ENCODE measurements at regions not wholly inside any gene's neighbourhood (a gene's known extent, or its start where the extent isn't known, plus 50 kb on each side); places are given as distances from the start of the nearest gene placed in this dataset.

DNA sequence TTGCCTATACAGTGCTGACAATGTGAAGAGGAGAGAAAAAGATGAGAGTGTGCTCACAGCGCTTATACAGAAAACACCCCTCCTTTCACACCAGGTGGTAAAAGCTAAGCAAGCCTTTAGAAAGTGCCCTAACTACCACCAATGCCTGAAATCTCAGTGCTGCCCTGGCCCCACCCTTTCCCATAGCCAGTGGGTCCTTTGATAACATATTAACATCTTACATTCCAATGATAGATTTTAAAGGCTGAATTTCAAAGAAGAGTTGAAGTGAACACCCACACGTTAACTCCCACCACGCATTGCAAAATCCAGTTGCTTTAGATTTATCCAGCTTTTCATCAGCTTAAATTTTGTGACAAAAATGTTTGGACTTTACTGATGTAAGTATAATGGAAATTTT is 58.1 kb upstream of the SSX2IP start:
- no peak overlapping the region for H2BK5ac ChIP-seq (ENCODE audit: low read length)

DNA sequence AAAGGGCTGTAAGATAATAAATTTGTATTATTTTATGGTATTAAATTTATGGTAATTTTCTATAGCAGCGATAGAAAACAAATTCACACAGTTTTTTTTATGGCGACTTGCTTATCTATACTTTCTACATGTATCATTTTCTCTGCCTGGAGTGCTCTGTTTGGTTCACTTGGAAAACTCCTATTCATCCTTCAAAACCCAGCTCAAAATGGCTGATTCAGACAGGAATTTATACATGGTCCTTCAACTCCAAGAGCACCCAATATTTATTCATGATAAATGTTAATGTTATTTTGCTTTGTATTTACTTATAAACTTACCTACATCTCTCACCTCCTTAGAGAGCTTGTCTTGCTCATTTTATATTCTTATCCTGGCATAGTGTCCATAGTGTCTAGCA is 55.6 kb upstream of the SSX2IP start:
- 100% methylated on average over 1 of the region's 2 CpGs for WGBS (ENCODE audit: extremely low coverage, insufficient coverage, low lambda C conversion rate)
- H3K23ac ChIP-seq (ENCODE audit: low read length): no peak overlapping the region
- H4K5ac ChIP-seq (ENCODE audit: low read length): no peak overlapping the region
- H3K79me1 ChIP-seq (ENCODE audit: low read length): no peaks in the 10 kb centered on the region
- no peaks in the 10 kb centered on the region for H3K36me3 ChIP-seq (ENCODE audit: control insufficient read depth, insufficient read depth, low read length)
- no peak overlapping the region for H2BK15ac ChIP-seq (replicated peaks; ENCODE audit: low read depth)
- H3K4me2 ChIP-seq (ENCODE audit: low read length): no peak overlapping the region
- DNase-seq: no peak
- no peak overlapping the region for H4K8ac ChIP-seq (ENCODE audit: low read depth, low read length)
- no peaks in the 10 kb centered on the region for H3K27me3 ChIP-seq (ENCODE audit: insufficient read depth, low read length, poor library complexity)
- H3K4me1 ChIP-seq (ENCODE audit: control insufficient read depth, low read depth, low read length): no peaks in the 10 kb centered on the region
- H3K9ac ChIP-seq (ENCODE audit: low read length): no peak overlapping the region
- no peak overlapping the region for H2BK120ac ChIP-seq (ENCODE audit: low read depth, low read length)
- no peak overlapping the region for H3K4me3 ChIP-seq (ENCODE audit: low read length)
- H3K18ac ChIP-seq (ENCODE audit: low read length): no peak overlapping the region
- no peak overlapping the region for H3K56ac ChIP-seq (ENCODE audit: low read length)
- H3K79me2 ChIP-seq (ENCODE audit: control insufficient read depth, insufficient read depth, low read length): no peaks in the 10 kb centered on the region
- no peak overlapping the region for H3K27ac ChIP-seq (ENCODE audit: low read depth, low read length)
- no peak overlapping the region for H3K4ac ChIP-seq (ENCODE audit: low read depth, low read length)
- H2BK5ac ChIP-seq (ENCODE audit: low read length): no peak overlapping the region
- H2AK5ac ChIP-seq (ENCODE audit: low read length): no peak overlapping the region

More for the DNA sequence above, 58.1 kb upstream of the SSX2IP start:
- no peak overlapping the region for H3K27ac ChIP-seq (ENCODE audit: low read depth, low read length)
- no peak overlapping the region for H3K4me3 ChIP-seq (ENCODE audit: low read length)
- H3K18ac ChIP-seq (ENCODE audit: low read length): no peak overlapping the region
- H3K36me3 ChIP-seq (ENCODE audit: control insufficient read depth, insufficient read depth, low read length): no peaks in the 10 kb centered on the region
- no peak overlapping the region for H3K23ac ChIP-seq (ENCODE audit: low read length)
- no peak overlapping the region for H3K4ac ChIP-seq (ENCODE audit: low read depth, low read length)
- H2AK5ac ChIP-seq (ENCODE audit: low read length): no peak overlapping the region
- H3K56ac ChIP-seq (ENCODE audit: low read length): no peak overlapping the region
- H3K9ac ChIP-seq (ENCODE audit: low read length): no peak overlapping the region
- no peak overlapping the region for H2BK15ac ChIP-seq (replicated peaks; ENCODE audit: low read depth)
- no peak overlapping the region for H3K4me2 ChIP-seq (ENCODE audit: low read length)
- no peaks in the 10 kb centered on the region for H3K79me2 ChIP-seq (ENCODE audit: control insufficient read depth, insufficient read depth, low read length)
- H2BK120ac ChIP-seq (ENCODE audit: low read depth, low read length): no peak overlapping the region
- no CpG with 5 or more reads among the region's 3 CpGs for WGBS (ENCODE audit: extremely low coverage, insufficient coverage, low lambda C conversion rate)
- no peak overlapping the region for H4K5ac ChIP-seq (ENCODE audit: low read length)
- no peaks in the 10 kb centered on the region for H3K79me1 ChIP-seq (ENCODE audit: low read length)
- H4K8ac ChIP-seq (ENCODE audit: low read depth, low read length): no peak overlapping the region
- no peaks in the 10 kb centered on the region for H3K27me3 ChIP-seq (ENCODE audit: insufficient read depth, low read length, poor library complexity)
- no peak for DNase-seq
- H3K4me1 ChIP-seq (ENCODE audit: control insufficient read depth, low read depth, low read length): no peaks in the 10 kb centered on the region

DNA sequence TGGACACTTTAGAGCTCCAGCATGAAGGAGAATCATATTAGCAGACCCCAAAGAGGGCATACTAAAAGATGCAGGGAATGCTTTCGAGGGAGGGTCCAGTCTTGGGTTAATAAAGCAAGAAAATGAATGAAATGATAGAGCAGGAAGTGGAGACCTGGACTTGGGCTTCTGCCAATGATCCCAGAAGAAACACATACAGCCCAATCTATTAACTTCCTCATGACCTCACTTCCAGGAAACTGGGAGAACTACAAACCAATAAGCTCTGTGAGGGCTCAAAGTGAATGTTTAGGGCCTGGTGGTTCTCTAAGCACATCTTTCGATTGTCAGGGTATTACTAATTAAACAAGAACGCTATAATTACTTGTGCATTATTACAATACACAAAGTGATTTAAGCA is 53.6 kb upstream of the SSX2IP start:
- WGBS (ENCODE audit: extremely low coverage, insufficient coverage, low lambda C conversion rate): no CpG with 5 or more reads among the region's 3 CpGs
- H3K23ac ChIP-seq (ENCODE audit: low read length): no peak overlapping the region
- H3K4ac ChIP-seq (ENCODE audit: low read depth, low read length): no peak overlapping the region
- no peaks in the 10 kb centered on the region for H3K36me3 ChIP-seq (ENCODE audit: control insufficient read depth, insufficient read depth, low read length)
- no peaks in the 10 kb centered on the region for H3K79me2 ChIP-seq (ENCODE audit: control insufficient read depth, insufficient read depth, low read length)
- H3K9ac ChIP-seq (ENCODE audit: low read length): no peak overlapping the region
- no peaks in the 10 kb centered on the region for H3K4me1 ChIP-seq (ENCODE audit: control insufficient read depth, low read depth, low read length)
- no peaks in the 10 kb centered on the region for H3K79me1 ChIP-seq (ENCODE audit: low read length)
- H4K8ac ChIP-seq (ENCODE audit: low read depth, low read length): no peak overlapping the region
- H3K27ac ChIP-seq (ENCODE audit: low read depth, low read length): no peak overlapping the region
- H3K4me3 ChIP-seq (ENCODE audit: low read length): no peak overlapping the region
- no peak overlapping the region for H4K5ac ChIP-seq (ENCODE audit: low read length)
- H2BK120ac ChIP-seq (ENCODE audit: low read depth, low read length): no peak overlapping the region
- DNase-seq: no peak
- no peak overlapping the region for H3K4me2 ChIP-seq (ENCODE audit: low read length)
- no peak overlapping the region for H2AK5ac ChIP-seq (ENCODE audit: low read length)
- H3K56ac ChIP-seq (ENCODE audit: low read length): no peak overlapping the region
- no peak overlapping the region for H2BK5ac ChIP-seq (ENCODE audit: low read length)
- no peak overlapping the region for H2BK15ac ChIP-seq (replicated peaks; ENCODE audit: low read depth)
- H3K18ac ChIP-seq (ENCODE audit: low read length): no peak overlapping the region
- H3K27me3 ChIP-seq (ENCODE audit: insufficient read depth, low read length, poor library complexity): no peaks in the 10 kb centered on the region

DNA sequence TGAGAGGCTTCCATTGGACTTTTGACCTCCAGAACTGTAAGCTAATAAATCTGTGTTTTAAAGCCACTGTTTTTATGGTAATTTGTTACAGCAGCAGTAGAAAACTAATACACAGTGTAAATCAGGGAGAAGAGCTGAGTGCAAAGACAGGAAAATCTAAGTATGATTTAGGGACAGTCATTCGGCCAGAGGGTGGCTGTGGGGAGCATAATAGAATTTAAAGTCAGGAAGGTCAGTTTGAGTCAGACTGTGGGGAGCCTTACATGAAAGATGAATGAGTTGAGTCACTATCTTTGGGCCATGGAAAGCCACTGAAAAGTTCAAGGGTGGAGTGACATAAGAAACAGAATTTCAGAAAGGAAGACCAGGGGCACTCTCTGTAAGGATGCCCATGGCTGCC is 52.4 kb upstream of the SSX2IP start:
- Histone ChIP-seq H3K56ac (ENCODE audit: low read length) (no peak overlapping the region), H3K27me3 (ENCODE audit: insufficient read depth, low read length, poor library complexity) (no peaks in the 10 kb centered on the region), H3K36me3 (ENCODE audit: control insufficient read depth, insufficient read depth, low read length) (no peaks in the 10 kb centered on the region), H3K4me2 (ENCODE audit: low read length) (no peak overlapping the region), H3K79me2 (ENCODE audit: control insufficient read depth, insufficient read depth, low read length) (no peaks in the 10 kb centered on the region), H2BK5ac (ENCODE audit: low read length) (no peak overlapping the region), H3K4ac (ENCODE audit: low read depth, low read length) (no peak overlapping the region), H3K4me1 (ENCODE audit: control insufficient read depth, low read depth, low read length) (no peaks in the 10 kb centered on the region), H2AK5ac (ENCODE audit: low read length) (no peak overlapping the region), H3K23ac (ENCODE audit: low read length) (no peak overlapping the region), H3K18ac (ENCODE audit: low read length) (no peak overlapping the region), H3K79me1 (ENCODE audit: low read length) (no peaks in the 10 kb centered on the region), H3K9ac (ENCODE audit: low read length) (no peak overlapping the region), H4K5ac (ENCODE audit: low read length) (no peak overlapping the region), H4K8ac (ENCODE audit: low read depth, low read length) (no peak overlapping the region), H3K27ac (ENCODE audit: low read depth, low read length) (no peak overlapping the region), H2BK15ac (replicated peaks; ENCODE audit: low read depth) (no peak overlapping the region), H3K4me3 (ENCODE audit: low read length) (no peak overlapping the region), H2BK120ac (ENCODE audit: low read depth, low read length) (no peak overlapping the region)
- no CpG with 5 or more reads among the region's 1 CpG for WGBS (ENCODE audit: extremely low coverage, insufficient coverage, low lambda C conversion rate)
- no peak for DNase-seq

DNA sequence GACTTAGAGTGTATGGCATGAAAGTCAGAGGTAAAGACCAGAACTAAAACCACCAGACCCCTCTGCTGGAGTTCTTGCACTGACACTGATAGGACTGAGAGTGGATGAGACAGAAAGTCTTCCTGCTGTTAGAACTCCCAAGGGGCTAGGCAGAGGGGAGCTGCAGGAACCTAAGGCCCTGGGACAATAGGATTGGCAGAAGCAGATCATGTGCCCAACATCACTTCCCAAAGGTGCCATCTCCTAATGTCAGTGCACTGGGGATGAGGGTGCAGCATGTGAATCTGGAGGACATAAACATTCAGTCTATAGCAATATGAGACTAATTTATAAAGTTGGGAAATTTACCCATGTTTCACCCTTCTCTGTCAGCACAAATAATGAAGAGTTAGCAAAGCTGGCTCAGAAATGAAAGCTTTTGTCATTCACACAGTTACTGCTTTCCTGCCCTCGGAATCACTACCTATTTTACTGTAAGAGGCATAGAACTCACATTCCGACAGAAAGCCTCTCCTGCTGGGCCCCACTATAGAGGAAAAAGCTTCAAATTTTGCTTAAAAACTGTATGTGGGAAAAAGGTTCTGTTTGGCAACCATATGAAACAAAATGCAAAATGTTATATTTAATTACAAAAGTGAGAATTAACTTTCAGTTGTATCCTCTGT is 49.9 kb upstream of the SSX2IP start:
- no peak overlapping the region for H4K8ac ChIP-seq (ENCODE audit: low read depth, low read length)
- no peaks in the 10 kb centered on the region for H3K36me3 ChIP-seq (ENCODE audit: control insufficient read depth, insufficient read depth, low read length)
- H3K4me3 ChIP-seq (ENCODE audit: low read length): no peak overlapping the region
- DNase-seq: no peak
- no peak overlapping the region for H3K23ac ChIP-seq (ENCODE audit: low read length)
- H2AK5ac ChIP-seq (ENCODE audit: low read length): no peak overlapping the region
- H3K27ac ChIP-seq (ENCODE audit: low read depth, low read length): no peak overlapping the region
- H2BK120ac ChIP-seq (ENCODE audit: low read depth, low read length): no peak overlapping the region
- no peak overlapping the region for H2BK15ac ChIP-seq (replicated peaks; ENCODE audit: low read depth)
- no peak overlapping the region for H3K18ac ChIP-seq (ENCODE audit: low read length)
- H3K4me1 ChIP-seq (ENCODE audit: control insufficient read depth, low read depth, low read length): no peaks in the 10 kb centered on the region
- H3K4ac ChIP-seq (ENCODE audit: low read depth, low read length): no peak overlapping the region
- H3K4me2 ChIP-seq (ENCODE audit: low read length): no peak overlapping the region
- H4K5ac ChIP-seq (ENCODE audit: low read length): no peak overlapping the region
- H3K79me1 ChIP-seq (ENCODE audit: low read length): no peaks in the 10 kb centered on the region
- H3K27me3 ChIP-seq (ENCODE audit: insufficient read depth, low read length, poor library complexity): no peaks in the 10 kb centered on the region
- H3K79me2 ChIP-seq (ENCODE audit: control insufficient read depth, insufficient read depth, low read length): no peaks in the 10 kb centered on the region
- no peak overlapping the region for H2BK5ac ChIP-seq (ENCODE audit: low read length)
- H3K56ac ChIP-seq (ENCODE audit: low read length): no peak overlapping the region
- WGBS (ENCODE audit: extremely low coverage, insufficient coverage, low lambda C conversion rate): no CpG with 5 or more reads among the region's 2 CpGs
- H3K9ac ChIP-seq (ENCODE audit: low read length): no peak overlapping the region

Measured in mesendoderm (in vitro differentiated cells).